Smooth muscle cell (in vitro differentiated cells): ENCODE measurements at regions not wholly inside any gene's neighbourhood (a gene's known extent, or its start where the extent isn't known, plus 50 kb on each side); places are given as distances from the start of the nearest gene placed in this dataset.

ENCODE experiments used
- DNase-seq: peaks from one replicate; lab custom pipeline; 2025; ENCODE audit not compliant: unreplicated experiment; lab: John Stamatoyannopoulos, UW
- H2AFZ ChIP-seq: fragments of 200-600 bp; sonication (generic); 2 replicates; pipeline ENCODE4 v1.6.0; 2016; ENCODE audit warnings: antibody characterized with exemption, low read depth, mild to moderate bottlenecking
- H3F3A ChIP-seq: fragments of 200-600 bp; sonication (generic); 2 replicates; pipeline ENCODE4 v1.6.0; 2017; ENCODE audit warnings: antibody characterized with exemption, low read depth
- H3K27ac ChIP-seq: fragments of 200-600 bp; sonication (generic); 2 replicates; pipeline ENCODE4 v1.5.1; 2016; ENCODE audit warnings: low read depth, mild to moderate bottlenecking
- H3K27me3 ChIP-seq: fragments of 200-600 bp; sonication (generic); 2 replicates; pipeline ENCODE4 v1.6.1; 2016; ENCODE audit warnings: low read depth, mild to moderate bottlenecking
- H3K36me3 ChIP-seq: fragments of 200-600 bp; sonication (generic); 2 replicates; pipeline ENCODE4 v1.5.1; 2016; ENCODE audit warnings: low read depth
- H3K4me1 ChIP-seq: fragments of 200-600 bp; sonication (generic); 2 replicates; pipeline ENCODE4 v1.5.1; 2016; ENCODE audit warnings: low read depth
- H3K4me2 ChIP-seq: fragments of 200-600 bp; sonication (generic); 2 replicates; pipeline ENCODE4 v1.6.0; 2016; ENCODE audit warnings: mild to moderate bottlenecking
- H3K4me3 ChIP-seq: fragments of 200-600 bp; sonication (generic); 2 replicates; pipeline ENCODE4 v1.5.1; 2016; ENCODE audit warnings: mild to moderate bottlenecking
- H3K79me2 ChIP-seq: fragments of 200-600 bp; sonication (generic); 2 replicates; pipeline ENCODE4 v1.6.0; 2016; ENCODE audit warnings: low read depth, mild to moderate bottlenecking
- H3K9ac ChIP-seq: fragments of 200-600 bp; sonication (generic); 2 replicates; pipeline ENCODE4 v1.6.0; 2016; ENCODE audit warnings: low read depth
- H3K9me3 ChIP-seq: fragments of 200-600 bp; sonication (generic); replicated peaks from 2 replicates; pipeline ENCODE4 v1.5.1; 2016; ENCODE audit warnings: low read depth
- H4K20me1 ChIP-seq: fragments of 200-600 bp; sonication (generic); 2 replicates; pipeline ENCODE4 v1.6.0; 2016; ENCODE audit warnings: low read depth
- CTCF ChIP-seq: fragments of 200-600 bp; sonication (generic); IDR thresholded peaks from 2 replicates; pipeline ENCODE4 v1.5.1; 2017; ENCODE audit warnings: borderline replicate concordance, mild to moderate bottlenecking, antibody characterized with exemption; ENCODE audit not compliant: insufficient read depth, poor library complexity, severe bottlenecking
- WGBS: methylation state at CpG from one replicate; pipeline ENCODE4 v1.1.7; 2016; ENCODE audit warnings: low lambda C conversion rate; 5-methylcytosine and 5-hydroxymethylcytosine counted together

- WGBS, result 48% methylated on average over 1 of the region's 1 CpG
- Histone ChIP-seq H3K4me2 (no peak overlapping the region), H3K79me2 (no peaks in the 10 kb centered on the region), H2AFZ (no peak overlapping the region), H3F3A (no peaks in the 10 kb centered on the region), H3K27me3 (no peaks in the 10 kb centered on the region), H3K4me3 (no peak overlapping the region), H4K20me1 (no peaks in the 10 kb centered on the region), H3K9me3 (no peaks in the 10 kb centered on the region), H3K27ac (no peak overlapping the region), H3K9ac (no peak overlapping the region), H3K4me1 (peaks cover 20% of the 10 kb centered on the region), H3K36me3 (no peaks in the 10 kb centered on the region)
- DNase-seq, result no peak
- no peak for TF ChIP-seq CTCF
Observed at GRCh38 chr1:95409276-95409675, 175.3 kb downstream of the RWDD3 start.

DNA sequence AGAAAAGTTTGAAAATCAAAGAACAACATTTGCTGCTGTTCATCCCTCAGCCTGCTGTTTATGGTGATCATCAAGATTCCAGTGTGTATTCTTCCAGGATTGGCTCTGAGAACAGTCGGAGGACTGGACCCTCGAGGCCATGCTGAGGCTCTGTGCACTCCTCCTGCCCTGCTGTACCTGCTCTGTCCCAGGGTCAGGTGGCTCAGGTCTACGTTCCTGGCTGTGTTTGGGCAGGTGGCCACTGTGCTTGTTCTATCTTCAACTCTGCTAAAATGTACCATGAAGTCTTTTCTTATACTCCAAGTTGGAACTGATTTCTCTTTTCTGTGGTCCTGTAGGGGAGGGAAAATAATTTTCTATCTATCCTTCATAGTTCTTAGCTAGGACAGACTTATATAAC, 175.9 kb downstream of the RWDD3 start:
- no peaks in the 10 kb centered on the region for H3K36me3 ChIP-seq
- WGBS, result 87% methylated on average over 3 of the region's 3 CpGs
- H3K9ac ChIP-seq, result no peak overlapping the region
- no peak for DNase-seq
- H3K4me3 ChIP-seq, result no peak overlapping the region
- peaks cover 20% of the 10 kb centered on the region for H3K4me1 ChIP-seq
- H2AFZ ChIP-seq, result no peak overlapping the region
- TF ChIP-seq CTCF, result no peak
- no peak overlapping the region for H3K4me2 ChIP-seq
- no peaks in the 10 kb centered on the region for H3K27me3 ChIP-seq
- no peak overlapping the region for H3K27ac ChIP-seq
- no peaks in the 10 kb centered on the region for H3K9me3 ChIP-seq
- no peaks in the 10 kb centered on the region for H4K20me1 ChIP-seq
- H3F3A ChIP-seq, result no peaks in the 10 kb centered on the region
- H3K79me2 ChIP-seq, result no peaks in the 10 kb centered on the region

- Histone ChIP-seq H3K4me3 (no peak overlapping the region), H4K20me1 (no peaks in the 10 kb centered on the region), H3K9me3 (no peaks in the 10 kb centered on the region), H2AFZ (no peak overlapping the region), H3K9ac (no peak overlapping the region), H3F3A (no peaks in the 10 kb centered on the region), H3K27ac (no peak overlapping the region), H3K79me2 (no peaks in the 10 kb centered on the region), H3K27me3 (no peaks in the 10 kb centered on the region), H3K4me1 (no peaks in the 10 kb centered on the region), H3K36me3 (no peaks in the 10 kb centered on the region), H3K4me2 (no peak overlapping the region)
- no peak for DNase-seq
- TF ChIP-seq CTCF, result no peak
Observed at GRCh38 chr1:95415146-95415545, 181.1 kb downstream of the RWDD3 start.

GRCh38 chr1:95426772-95427171, 192.8 kb downstream of the RWDD3 start:
- Histone ChIP-seq H3K4me2 (no peak overlapping the region), H3F3A (no peaks in the 10 kb centered on the region), H3K36me3 (no peaks in the 10 kb centered on the region), H3K4me1 (no peaks in the 10 kb centered on the region), H3K79me2 (no peaks in the 10 kb centered on the region), H4K20me1 (no peaks in the 10 kb centered on the region), H3K9ac (no peak overlapping the region), H3K4me3 (no peak overlapping the region), H3K27me3 (no peaks in the 10 kb centered on the region), H3K9me3 (no peaks in the 10 kb centered on the region), H2AFZ (no peak overlapping the region), H3K27ac (no peak overlapping the region)
- 79% methylated on average over 1 of the region's 1 CpG for WGBS
- no peak for TF ChIP-seq CTCF
- DNase-seq, result no peak
